GM19193 (cell line): ENCODE measurements at regions not wholly inside any gene's neighbourhood (a gene's known extent, or its start where the extent isn't known, plus 50 kb on each side); places are given as distances from the start of the nearest gene placed in this dataset.

Experiments used
- POLR2A ChIP-seq: IDR thresholded peaks from 4 replicates; pipeline ENCODE4 v1.6.1; 2011; ENCODE audit not compliant: insufficient read depth, insufficient read length; ENCODE audit errors: extremely low read depth

- TF ChIP-seq POLR2A: no peak
Measured at GRCh38 chr1:208387908-208388811, 144.0 kb upstream of the PLXNA2 start.

GRCh38 chr1:208393416-208393815 lies 149.2 kb upstream of the PLXNA2 start:
- TF ChIP-seq POLR2A: no peak

- no peak for TF ChIP-seq POLR2A
Measured at GRCh38 chr1:208393826-208394225, 149.6 kb upstream of the PLXNA2 start.

- no peak for TF ChIP-seq POLR2A
Measured at GRCh38 chr1:208397286-208397685, 153.1 kb upstream of the PLXNA2 start.

GRCh38 chr1:208405014-208405413 lies 160.8 kb upstream of the PLXNA2 start:
- no peak for TF ChIP-seq POLR2A

- TF ChIP-seq POLR2A: no peak
Measured at GRCh38 chr1:208409176-208409575, 165.0 kb upstream of the PLXNA2 start.

- no peak for TF ChIP-seq POLR2A
Measured at GRCh38 chr1:208410409-208410808, 166.2 kb upstream of the PLXNA2 start.

GRCh38 chr1:208413006-208413405 lies 168.8 kb upstream of the PLXNA2 start:
- TF ChIP-seq POLR2A: no peak

GRCh38 chr1:208418667-208419066 lies 174.5 kb upstream of the PLXNA2 start:
- TF ChIP-seq POLR2A: no peak

- no peak for TF ChIP-seq POLR2A
Measured at GRCh38 chr1:208419746-208420420, 175.7 kb upstream of the PLXNA2 start.

GRCh38 chr1:208420696-208421095 lies 176.5 kb upstream of the PLXNA2 start:
- TF ChIP-seq POLR2A: no peak

- no peak for TF ChIP-seq POLR2A
Measured at GRCh38 chr1:208421486-208421885, 177.3 kb upstream of the PLXNA2 start.

- no peak for TF ChIP-seq POLR2A
Measured at GRCh38 chr1:208423526-208423925, 179.3 kb upstream of the PLXNA2 start.

GRCh38 chr1:208425096-208425495 lies 180.9 kb upstream of the PLXNA2 start:
- TF ChIP-seq POLR2A: no peak

GRCh38 chr1:208430220-208430619 lies 186.0 kb upstream of the PLXNA2 start:
- TF ChIP-seq POLR2A: no peak

- no peak for TF ChIP-seq POLR2A
Measured at GRCh38 chr1:208431721-208432120, 187.5 kb upstream of the PLXNA2 start.

GRCh38 chr1:208432346-208432745 lies 188.2 kb upstream of the PLXNA2 start:
- TF ChIP-seq POLR2A: no peak

- TF ChIP-seq POLR2A: no peak
Measured at GRCh38 chr1:208433086-208433485, 188.9 kb upstream of the PLXNA2 start.
